H9 (cell line): ENCODE measurements at regions not wholly inside any gene's neighbourhood (a gene's known extent, or its start where the extent isn't known, plus 50 kb on each side); places are given as distances from the start of the nearest gene placed in this dataset.

ENCODE experiments used
- DNase-seq: peaks from one replicate; pipeline ENCODE4 v3.0.0-alpha.2; 2017
- H2AFZ ChIP-seq: one replicate; pipeline ENCODE4 v1.6.1; 2013; ENCODE audit warnings: mild to moderate bottlenecking, low read length, control low read depth, moderate library complexity
- H2AK5ac ChIP-seq: 2 replicates; pipeline ENCODE4 v1.6.1; 2013; ENCODE audit warnings: low read length, control low read depth, mixed read lengths; ENCODE audit not compliant: insufficient read length
- H2BK120ac ChIP-seq: one replicate; pipeline ENCODE4 v1.6.1; 2013; ENCODE audit warnings: low read depth, mild to moderate bottlenecking, low read length, control low read depth, inconsistent platforms; ENCODE audit not compliant: poor library complexity, severe bottlenecking
- H2BK12ac ChIP-seq: 2 replicates; pipeline ENCODE4 v1.6.1; 2013; ENCODE audit warnings: low read length, control low read depth, mixed read lengths, low read depth; ENCODE audit not compliant: insufficient read length
- H2BK15ac ChIP-seq: 2 replicates; pipeline ENCODE4 v1.6.1; 2013; ENCODE audit warnings: low read depth, low read length, control low read depth
- H2BK20ac ChIP-seq: one replicate; pipeline ENCODE4 v1.6.1; 2013; ENCODE audit warnings: low read depth, mild to moderate bottlenecking, low read length, control low read depth, inconsistent platforms; ENCODE audit not compliant: poor library complexity, severe bottlenecking
- H2BK5ac ChIP-seq: 2 replicates; pipeline ENCODE4 v1.6.1; 2013; ENCODE audit warnings: low read length, control low read depth, mixed read lengths; ENCODE audit not compliant: insufficient read length
- H3K14ac ChIP-seq: 2 replicates; pipeline ENCODE4 v1.6.1; 2013; ENCODE audit warnings: low read length, control low read depth; ENCODE audit not compliant: insufficient read depth
- H3K18ac ChIP-seq: 2 replicates; pipeline ENCODE4 v1.6.1; 2013; ENCODE audit warnings: low read depth, mild to moderate bottlenecking, mixed read lengths, low read length, control low read depth; ENCODE audit not compliant: insufficient read length
- H3K23ac ChIP-seq: 2 replicates; pipeline ENCODE4 v1.6.1; 2013; ENCODE audit warnings: low read length, control low read depth, mixed read lengths, low read depth; ENCODE audit not compliant: insufficient read length
- H3K23me2 ChIP-seq: 2 replicates; pipeline ENCODE4 v1.6.1; 2013; ENCODE audit warnings: low read depth, mild to moderate bottlenecking, mixed read lengths, low read length, control low read depth; ENCODE audit not compliant: insufficient read length, poor library complexity, severe bottlenecking
- H3K27ac ChIP-seq: 2 replicates; pipeline ENCODE4 v1.5.1; 2013; ENCODE audit warnings: low read length, control low read depth, mixed read lengths, low read depth; ENCODE audit not compliant: insufficient read length
- H3K27me3 ChIP-seq: 2 replicates; pipeline ENCODE4 v1.6.1; 2013; ENCODE audit warnings: low read length, control low read depth, inconsistent platforms; ENCODE audit not compliant: insufficient read depth
- H3K4ac ChIP-seq: 2 replicates; pipeline ENCODE4 v1.6.1; 2013; ENCODE audit warnings: low read depth, mild to moderate bottlenecking, control low read depth, inconsistent platforms, low read length, moderate library complexity
- H3K4me1 ChIP-seq: 2 replicates; pipeline ENCODE4 v1.6.1; 2013; ENCODE audit warnings: low read length, control low read depth, inconsistent platforms; ENCODE audit not compliant: insufficient read depth
- H3K4me2 ChIP-seq: 2 replicates; pipeline ENCODE4 v1.6.1; 2013; ENCODE audit warnings: low read length, control low read depth, mixed read lengths; ENCODE audit not compliant: insufficient read length, insufficient read depth
- H3K56ac ChIP-seq: 2 replicates; pipeline ENCODE4 v1.6.1; 2013; ENCODE audit warnings: low read depth, mild to moderate bottlenecking, mixed read lengths, low read length, control low read depth; ENCODE audit not compliant: insufficient read length
- H3K79me1 ChIP-seq: 2 replicates; pipeline ENCODE4 v1.6.1; 2013; ENCODE audit warnings: low read depth, mild to moderate bottlenecking, moderate library complexity, low read length, control low read depth, inconsistent platforms; ENCODE audit not compliant: insufficient read depth, poor library complexity, severe bottlenecking
- H3K79me2 ChIP-seq: 2 replicates; pipeline ENCODE4 v1.6.1; 2013; ENCODE audit warnings: low read length, control low read depth, inconsistent platforms; ENCODE audit not compliant: insufficient read depth
- H3K9ac ChIP-seq: 2 replicates; pipeline ENCODE4 v1.6.1; 2013; ENCODE audit warnings: low read length, control low read depth, mixed read lengths; ENCODE audit not compliant: insufficient read length; ENCODE audit errors: extremely low read depth
- H3K9me3 ChIP-seq: one replicate; pipeline ENCODE4 v1.6.1; 2013; ENCODE audit warnings: low read depth, low read length, inconsistent platforms; ENCODE audit not compliant: control insufficient read depth
- H3T11ph ChIP-seq: one replicate; pipeline ENCODE4 v1.6.1; 2013; ENCODE audit warnings: mild to moderate bottlenecking, low read length, control low read depth, inconsistent platforms
- H4K20me1 ChIP-seq: one replicate; pipeline ENCODE4 v1.6.1; 2013; ENCODE audit not compliant: control insufficient read depth, insufficient read length, insufficient read depth
- H4K5ac ChIP-seq: 2 replicates; pipeline ENCODE4 v1.6.1; 2013; ENCODE audit warnings: low read depth, mild to moderate bottlenecking, mixed read lengths, low read length, control low read depth; ENCODE audit not compliant: insufficient read length
- H4K8ac ChIP-seq: replicated peaks from 2 replicates; pipeline ENCODE4 v1.6.1; 2013; ENCODE audit warnings: low read length, control low read depth, mixed read lengths, low read depth; ENCODE audit not compliant: insufficient read length
- H4K91ac ChIP-seq: 2 replicates; pipeline ENCODE4 v1.6.1; 2013; ENCODE audit warnings: low read depth, mild to moderate bottlenecking, moderate library complexity, mixed read lengths, low read length, control low read depth; ENCODE audit not compliant: insufficient read length
- H3K27ac Mint-ChIP-seq, 3 experiments: 2 replicates in 2 of 3; 3 replicates in 1 of 3; pipeline ENCODE4 v1.8.0; 2020 to 2021; ENCODE audit warnings: mixed read lengths in 3 of 3, mild to moderate bottlenecking in 1 of 3, moderate library complexity in 1 of 3
- H3K27me3 Mint-ChIP-seq: 2 replicates; pipeline ENCODE4 v1.8.0; 2021; ENCODE audit warnings: low read depth, mild to moderate bottlenecking, moderate library complexity, mixed read lengths
- H3K36me3 Mint-ChIP-seq, 3 experiments: 2 replicates in 2 of 3; 3 replicates in 1 of 3; pipeline ENCODE4 v1.8.0; 2020 to 2021; ENCODE audit warnings: low read depth in 3 of 3, mixed read lengths in 3 of 3; ENCODE audit not compliant: insufficient read depth in 1 of 3
- H3K4me1 Mint-ChIP-seq, 2 experiments: 2 replicates each; pipeline ENCODE4 v1.8.0; 2020; ENCODE audit warnings: mixed read lengths in 2 of 2
- H3K4me3 Mint-ChIP-seq, 2 experiments: 2 replicates in 1 of 2; 3 replicates in 1 of 2; pipeline ENCODE4 v1.8.0; 2020 to 2021; ENCODE audit warnings: mild to moderate bottlenecking in 2 of 2, mixed read lengths in 2 of 2, moderate library complexity in 1 of 2
- H3K9me3 Mint-ChIP-seq, 2 experiments: 2 replicates in 1 of 2; 3 replicates in 1 of 2; pipeline ENCODE4 v1.8.0; 2020; ENCODE audit warnings: mild to moderate bottlenecking in 2 of 2, mixed read lengths in 2 of 2, moderate library complexity in 1 of 2
- WGBS: extraction: QIAGEN DNeasy Blood & Tissue Kit; methylation state at CpG from one replicate; pipeline ENCODE4 v1.1.7; 2013; ENCODE audit warnings: missing lambda C conversion rate, low lambda C conversion rate, mixed read lengths; ENCODE audit not compliant: insufficient read length; ENCODE audit errors: extremely low coverage; 5-methylcytosine and 5-hydroxymethylcytosine counted together
- TF ChIP-seq, protein P1 (sequence below): fragments of 200-600 bp; sonication (generic); conservative IDR thresholded peaks from 3 replicates; pipeline ENCODE4 v1.8.0; 2021; ENCODE audit warnings: antibody characterized with exemption, mild to moderate bottlenecking

DNA sequence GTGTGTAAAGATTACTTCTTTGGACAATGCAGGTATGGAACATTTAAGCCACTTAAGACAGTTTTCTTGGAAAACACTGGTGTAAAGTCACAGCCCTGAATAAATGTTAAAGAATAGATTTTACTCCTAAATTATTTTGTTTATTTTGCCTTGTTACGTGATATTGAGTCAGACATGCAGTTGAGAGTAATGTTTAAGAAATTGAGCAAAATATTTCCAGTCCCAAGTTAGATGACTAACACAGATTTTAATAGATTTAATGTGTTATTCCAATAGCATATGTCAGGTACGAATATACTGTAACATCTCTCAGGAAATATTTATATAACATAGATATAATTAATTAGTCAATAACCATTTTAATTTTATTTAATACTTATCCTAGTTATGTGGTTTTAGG, 1361.7 kb downstream of the FSCB start:
- no peaks in the 10 kb centered on the region for H4K20me1 ChIP-seq
- no peak overlapping the region for H3K27ac Mint-ChIP-seq
- H3T11ph ChIP-seq: no peak overlapping the region
- no peak for DNase-seq
- no CpG with 5 or more reads among the region's 2 CpGs for WGBS
- no peak overlapping the region for H3K56ac ChIP-seq
- H3K79me2 ChIP-seq: no peaks in the 10 kb centered on the region
- H3K23ac ChIP-seq: no peak overlapping the region
- no peak overlapping the region for H3K27ac ChIP-seq
- no peak overlapping the region for H3K4me2 ChIP-seq
- no peak overlapping the region for H2AFZ ChIP-seq
- H3K27me3 Mint-ChIP-seq: no peaks in the 10 kb centered on the region
- H3K4me1 Mint-ChIP-seq: peaks cover 0 to 5% of the 10 kb centered on the region in 2 experiments; a peak in 2 of 4 replicates
- H3K18ac ChIP-seq: no peak overlapping the region
- no peak overlapping the region for H2AK5ac ChIP-seq
- H3K9me3 ChIP-seq: no peaks in the 10 kb centered on the region
- no peaks in the 10 kb centered on the region; a peak in 1 of 5 replicates for H3K9me3 Mint-ChIP-seq
- no peak overlapping the region for H2BK5ac ChIP-seq
- TF ChIP-seq, protein P1, sequence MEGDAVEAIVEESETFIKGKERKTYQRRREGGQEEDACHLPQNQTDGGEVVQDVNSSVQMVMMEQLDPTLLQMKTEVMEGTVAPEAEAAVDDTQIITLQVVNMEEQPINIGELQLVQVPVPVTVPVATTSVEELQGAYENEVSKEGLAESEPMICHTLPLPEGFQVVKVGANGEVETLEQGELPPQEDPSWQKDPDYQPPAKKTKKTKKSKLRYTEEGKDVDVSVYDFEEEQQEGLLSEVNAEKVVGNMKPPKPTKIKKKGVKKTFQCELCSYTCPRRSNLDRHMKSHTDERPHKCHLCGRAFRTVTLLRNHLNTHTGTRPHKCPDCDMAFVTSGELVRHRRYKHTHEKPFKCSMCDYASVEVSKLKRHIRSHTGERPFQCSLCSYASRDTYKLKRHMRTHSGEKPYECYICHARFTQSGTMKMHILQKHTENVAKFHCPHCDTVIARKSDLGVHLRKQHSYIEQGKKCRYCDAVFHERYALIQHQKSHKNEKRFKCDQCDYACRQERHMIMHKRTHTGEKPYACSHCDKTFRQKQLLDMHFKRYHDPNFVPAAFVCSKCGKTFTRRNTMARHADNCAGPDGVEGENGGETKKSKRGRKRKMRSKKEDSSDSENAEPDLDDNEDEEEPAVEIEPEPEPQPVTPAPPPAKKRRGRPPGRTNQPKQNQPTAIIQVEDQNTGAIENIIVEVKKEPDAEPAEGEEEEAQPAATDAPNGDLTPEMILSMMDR: no peak
- H4K91ac ChIP-seq: no peak overlapping the region
- H2BK20ac ChIP-seq: no peak overlapping the region
- H3K4me3 Mint-ChIP-seq: no peak overlapping the region
- H4K5ac ChIP-seq: no peak overlapping the region
- no peak overlapping the region for H2BK15ac ChIP-seq
- no peaks in the 10 kb centered on the region for H3K27me3 ChIP-seq
- H2BK12ac ChIP-seq: no peak overlapping the region
- H2BK120ac ChIP-seq: no peak overlapping the region
- H3K4me1 ChIP-seq: no peaks in the 10 kb centered on the region
- H3K14ac ChIP-seq: no peak overlapping the region
- no peaks in the 10 kb centered on the region for H3K79me1 ChIP-seq
- no peak overlapping the region for H3K4ac ChIP-seq
- no peak overlapping the region for H4K8ac ChIP-seq
- H3K9ac ChIP-seq: no peak overlapping the region
- no peaks in the 10 kb centered on the region for H3K23me2 ChIP-seq
- H3K36me3 Mint-ChIP-seq: no peaks in the 10 kb centered on the region
